T-helper 1 cell treated with Interleukin-12 subunit alpha and Interleukin-12 subunit beta and Interleukin-4 antibody, amounts not matched to agents 30 ng/mL and 1 ng/mL, for 36 hours (primary cell): ENCODE measurements at regions not wholly inside any gene's neighbourhood (a gene's known extent, or its start where the extent isn't known, plus 50 kb on each side); places are given as distances from the start of the nearest gene placed in this dataset.
"Not testable (repeated sequence)": the region's sequence is repeated elsewhere in the genome, so short reads cannot be mapped to it uniquely, and the experiment has no call there.

ENCODE experiments used
- intact Hi-C: fragments of 100-400 bp; cut with micrococcal nuclease; formaldehyde crosslinking; loops from one replicate; pipeline ENCODE4 v1.15.1; 2024

GRCh38 chr5:44543511-44543910, 154.3 kb upstream of the FGF10 start:
- intact Hi-C loops, result no loop called here

- intact Hi-C loops, result no loop called here
These were observed 153.2 kb upstream of the FGF10 start for GRCh38 chr5:44542470-44542869.

- intact Hi-C loops, result loop anchor here (5.0 kb wide), 1 partner anchor 1158 kb away; the partner anchor contains the start of gene HCN1
These were observed 150.3 kb upstream of the FGF10 start for GRCh38 chr5:44539602-44539919.

- intact Hi-C loops, result loop anchor here (5.0 kb wide), 1 partner anchor 1158 kb away; the partner anchor contains the start of gene HCN1
These were observed 149.8 kb upstream of the FGF10 start for GRCh38 chr5:44538797-44539601.

GRCh38 chr5:44536650-44537260, 147.5 kb upstream of the FGF10 start:
- intact Hi-C loops, result loop anchor here (1.0 to 5.0 kb wide), 2 partner anchors 238 to 1161 kb away; partner anchors contain the start of gene HCN1

- intact Hi-C loops, result loop anchor here (1.0 to 5.0 kb wide), 2 partner anchors 239 to 1162 kb away; partner anchors contain the start of gene HCN1
These were observed 146.4 kb upstream of the FGF10 start for GRCh38 chr5:44535621-44536020.

GRCh38 chr5:44532981-44533380, 143.8 kb upstream of the FGF10 start:
- intact Hi-C loops, result no loop called here

- intact Hi-C loops, result not testable (repeated sequence)
These were observed 142.5 kb upstream of the FGF10 start for GRCh38 chr5:44531756-44532155.

GRCh38 chr5:44530783-44531182, 141.6 kb upstream of the FGF10 start:
- intact Hi-C loops, result not testable (repeated sequence)

GRCh38 chr5:44511596-44511995, 122.4 kb upstream of the FGF10 start:
- intact Hi-C loops, result no loop called here

GRCh38 chr5:44506561-44506960, 117.3 kb upstream of the FGF10 start:
- intact Hi-C loops, result no loop called here

GRCh38 chr5:44499381-44499780, 110.2 kb upstream of the FGF10 start:
- intact Hi-C loops, result no loop called here

- intact Hi-C loops, result no loop called here
These were observed 108.4 kb upstream of the FGF10 start for GRCh38 chr5:44497606-44498005.

GRCh38 chr5:44495280-44495679, 106.1 kb upstream of the FGF10 start:
- intact Hi-C loops, result no loop called here

GRCh38 chr5:44489759-44490158, 100.5 kb upstream of the FGF10 start:
- intact Hi-C loops, result no loop called here

- intact Hi-C loops, result no loop called here
These were observed 97.4 kb upstream of the FGF10 start for GRCh38 chr5:44486591-44486990.

- intact Hi-C loops, result no loop called here
These were observed 64.8 kb upstream of the FGF10 start for GRCh38 chr5:44454002-44454401.

GRCh38 chr5:44446399-44446798, 57.2 kb upstream of the FGF10 start:
- intact Hi-C loops, result no loop called here

- intact Hi-C loops, result no loop called here
These were observed 54.0 kb upstream of the FGF10 start for GRCh38 chr5:44443172-44443571.

- intact Hi-C loops, result no loop called here
These were observed 52.2 kb upstream of the FGF10 start for GRCh38 chr5:44441460-44441859.

GRCh38 chr5:44440186-44440585, 51.0 kb upstream of the FGF10 start:
- intact Hi-C loops, result no loop called here
